ENCODE measurements at regions not wholly inside any gene's neighbourhood (a gene's known extent, or its start where the extent isn't known, plus 50 kb on each side); places are given as distances from the start of the nearest gene placed in this dataset.

- TF ChIP-seq, protein P1, sequence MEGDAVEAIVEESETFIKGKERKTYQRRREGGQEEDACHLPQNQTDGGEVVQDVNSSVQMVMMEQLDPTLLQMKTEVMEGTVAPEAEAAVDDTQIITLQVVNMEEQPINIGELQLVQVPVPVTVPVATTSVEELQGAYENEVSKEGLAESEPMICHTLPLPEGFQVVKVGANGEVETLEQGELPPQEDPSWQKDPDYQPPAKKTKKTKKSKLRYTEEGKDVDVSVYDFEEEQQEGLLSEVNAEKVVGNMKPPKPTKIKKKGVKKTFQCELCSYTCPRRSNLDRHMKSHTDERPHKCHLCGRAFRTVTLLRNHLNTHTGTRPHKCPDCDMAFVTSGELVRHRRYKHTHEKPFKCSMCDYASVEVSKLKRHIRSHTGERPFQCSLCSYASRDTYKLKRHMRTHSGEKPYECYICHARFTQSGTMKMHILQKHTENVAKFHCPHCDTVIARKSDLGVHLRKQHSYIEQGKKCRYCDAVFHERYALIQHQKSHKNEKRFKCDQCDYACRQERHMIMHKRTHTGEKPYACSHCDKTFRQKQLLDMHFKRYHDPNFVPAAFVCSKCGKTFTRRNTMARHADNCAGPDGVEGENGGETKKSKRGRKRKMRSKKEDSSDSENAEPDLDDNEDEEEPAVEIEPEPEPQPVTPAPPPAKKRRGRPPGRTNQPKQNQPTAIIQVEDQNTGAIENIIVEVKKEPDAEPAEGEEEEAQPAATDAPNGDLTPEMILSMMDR (IDR thresholded peaks at IDR 0.05) = no peak
- TF ChIP-seq POLR2A (IDR thresholded peaks at IDR 0.05) = no peak
Measured at GRCh38 chrX:101745046-101745445, 85.4 kb upstream of the ARMCX2 start.
